ENCODE measurements at regions not wholly inside any gene's neighbourhood (a gene's known extent, or its start where the extent isn't known, plus 50 kb on each side); places are given as distances from the start of the nearest gene placed in this dataset.

- no peak for DNase-seq
Observed at GRCh38 chr22:47298017-47298785, 535.8 kb downstream of the TBC1D22A start.

DNA sequence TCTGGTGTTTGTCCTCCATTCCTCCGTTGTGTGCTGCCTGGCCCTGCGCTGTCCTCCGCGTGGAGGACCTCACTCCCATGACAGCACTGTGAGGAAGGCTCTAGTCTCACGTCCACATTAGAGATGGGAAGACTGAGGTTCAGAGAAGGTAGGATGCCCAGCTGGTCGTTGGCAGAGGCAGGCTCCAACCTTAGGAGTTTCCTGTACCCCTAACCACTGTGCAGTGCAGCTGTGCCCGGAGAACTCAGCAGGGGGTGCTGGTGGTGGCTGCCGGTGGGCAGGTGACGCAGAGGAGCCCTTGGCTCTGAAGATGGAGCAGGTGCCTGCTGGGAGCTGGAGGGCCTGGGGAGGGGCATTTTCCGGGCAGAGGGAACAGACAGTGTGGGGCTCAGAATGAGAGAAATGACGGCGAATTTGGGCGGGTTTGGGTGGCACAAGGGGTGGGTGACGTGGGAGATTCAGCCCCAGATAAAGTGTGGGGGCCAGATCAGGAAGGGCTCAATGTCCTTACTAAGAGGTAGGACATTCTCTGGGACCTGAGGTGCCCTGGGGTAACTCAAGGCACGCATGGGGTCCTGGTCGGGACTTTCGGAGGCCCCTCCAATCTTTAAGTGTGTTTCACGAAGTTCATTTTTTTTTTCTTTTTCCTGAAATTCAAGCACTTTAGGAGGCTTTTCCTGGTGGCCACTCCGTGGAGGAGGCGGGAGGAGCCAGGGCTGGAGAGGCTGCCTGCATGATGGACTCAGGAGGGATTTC is 535.0 kb downstream of the TBC1D22A start:
- DNase-seq: no peak

DNA sequence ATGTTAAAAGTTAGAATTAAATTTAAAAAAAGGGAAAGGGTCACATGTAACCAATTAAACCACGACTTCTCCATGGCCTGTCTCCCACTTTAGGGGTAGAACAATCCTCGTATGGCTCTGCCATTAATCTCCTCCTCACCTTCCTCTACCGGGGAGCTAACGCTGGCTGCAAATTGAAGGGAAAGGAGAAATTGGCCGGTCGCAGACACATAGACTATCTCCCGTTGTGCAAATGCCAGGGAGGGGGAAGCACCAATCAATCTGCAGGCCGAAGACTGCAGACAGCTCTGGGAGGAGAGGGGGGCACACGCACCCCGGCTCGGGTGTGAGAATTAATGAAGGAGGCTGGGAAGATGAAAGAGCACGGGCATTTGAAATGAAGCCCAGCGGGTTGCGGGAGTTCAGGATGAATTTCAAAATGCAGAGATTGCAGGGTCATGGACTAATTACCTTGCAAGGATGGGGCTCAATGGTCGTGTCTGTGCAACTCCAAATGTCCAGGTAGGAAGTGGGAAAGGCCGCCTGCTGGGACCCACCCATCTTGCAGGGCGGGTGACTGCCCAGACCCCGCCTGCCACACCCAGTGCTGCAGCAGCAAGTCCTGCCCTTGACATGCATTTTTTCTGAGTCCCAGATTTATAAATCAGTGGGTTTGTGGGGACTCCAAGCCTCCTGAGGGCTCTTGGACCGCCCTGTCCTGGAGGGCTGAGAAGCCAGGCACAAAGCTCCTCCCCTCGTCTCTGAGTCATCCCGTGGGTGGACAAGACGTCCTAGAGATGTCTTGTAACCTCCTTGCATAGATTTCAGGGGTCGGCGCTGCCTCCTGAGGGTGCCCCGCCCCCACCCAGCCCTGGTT is 534.2 kb downstream of the TBC1D22A start:
- DNase-seq: no peak

DNA sequence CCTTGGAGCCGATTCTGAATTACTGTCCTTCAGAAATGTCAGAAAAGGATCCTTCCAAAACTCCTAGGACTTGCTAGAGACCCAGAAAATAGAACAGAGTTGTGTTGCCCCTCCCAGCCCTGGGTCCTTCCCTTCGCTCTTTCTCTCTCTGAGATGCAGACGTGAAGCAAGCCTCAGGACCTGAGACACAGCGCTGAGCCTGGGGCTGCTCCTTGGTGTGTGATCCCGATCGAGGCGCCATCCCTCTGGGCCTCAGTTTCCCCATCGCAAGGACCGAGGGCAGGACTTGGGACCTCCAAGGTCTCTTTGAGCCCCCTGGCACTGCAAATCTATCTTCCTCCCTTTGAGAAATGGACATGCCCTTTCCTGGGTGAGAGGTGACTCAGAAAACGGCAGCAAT is 533.5 kb downstream of the TBC1D22A start:
- DNase-seq: no peak

- DNase-seq: no peak
Observed at GRCh38 chr22:47295226-47295901, 532.9 kb downstream of the TBC1D22A start.

- DNase-seq: no peak
Observed at GRCh38 chr22:47294576-47294975, 532.1 kb downstream of the TBC1D22A start.

- no peak for DNase-seq
Observed at GRCh38 chr22:47294222-47294532, 531.7 kb downstream of the TBC1D22A start.

- no peak for DNase-seq
Observed at GRCh38 chr22:47293368-47294221, 531.1 kb downstream of the TBC1D22A start.

- DNase-seq: no peak
Observed at GRCh38 chr22:47292546-47293320, 530.3 kb downstream of the TBC1D22A start.

GRCh38 chr22:47291565-47292495 is 529.4 kb downstream of the TBC1D22A start:
- no peak for DNase-seq

DNA sequence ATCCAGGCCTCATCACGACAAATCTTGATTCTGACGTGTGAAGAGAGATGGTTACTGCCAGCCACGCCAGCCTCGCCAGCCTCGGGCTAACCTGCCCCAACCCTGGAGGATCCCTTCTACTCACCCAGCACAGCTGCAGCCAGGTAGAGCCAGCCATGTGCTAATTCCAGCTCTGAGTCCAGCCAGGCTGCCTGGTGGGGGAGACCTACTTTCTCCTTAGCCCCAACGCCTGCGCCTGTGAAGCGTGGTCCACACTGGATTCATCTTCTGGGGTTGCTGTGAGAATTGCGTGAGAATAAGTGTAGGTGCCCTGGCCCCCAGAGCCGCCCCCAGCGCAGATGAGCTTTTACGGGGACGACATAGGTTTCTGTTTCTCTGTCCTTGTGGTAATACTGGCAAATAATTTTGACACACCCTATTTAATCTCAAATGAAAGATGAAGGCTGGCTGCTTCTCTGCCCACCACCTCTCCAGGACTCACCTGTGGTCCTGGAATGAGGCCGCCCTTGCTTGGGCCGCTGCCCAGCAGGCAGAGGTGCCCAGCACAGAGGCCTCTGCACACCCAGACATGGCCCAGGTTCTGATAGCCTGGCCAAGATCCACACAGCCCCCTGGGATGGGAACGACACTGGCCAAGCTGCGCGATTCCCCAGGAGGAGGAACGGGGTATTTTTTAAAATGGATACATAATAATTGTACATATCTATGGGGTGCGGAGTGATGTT is 528.4 kb downstream of the TBC1D22A start:
- no peak for DNase-seq

DNA sequence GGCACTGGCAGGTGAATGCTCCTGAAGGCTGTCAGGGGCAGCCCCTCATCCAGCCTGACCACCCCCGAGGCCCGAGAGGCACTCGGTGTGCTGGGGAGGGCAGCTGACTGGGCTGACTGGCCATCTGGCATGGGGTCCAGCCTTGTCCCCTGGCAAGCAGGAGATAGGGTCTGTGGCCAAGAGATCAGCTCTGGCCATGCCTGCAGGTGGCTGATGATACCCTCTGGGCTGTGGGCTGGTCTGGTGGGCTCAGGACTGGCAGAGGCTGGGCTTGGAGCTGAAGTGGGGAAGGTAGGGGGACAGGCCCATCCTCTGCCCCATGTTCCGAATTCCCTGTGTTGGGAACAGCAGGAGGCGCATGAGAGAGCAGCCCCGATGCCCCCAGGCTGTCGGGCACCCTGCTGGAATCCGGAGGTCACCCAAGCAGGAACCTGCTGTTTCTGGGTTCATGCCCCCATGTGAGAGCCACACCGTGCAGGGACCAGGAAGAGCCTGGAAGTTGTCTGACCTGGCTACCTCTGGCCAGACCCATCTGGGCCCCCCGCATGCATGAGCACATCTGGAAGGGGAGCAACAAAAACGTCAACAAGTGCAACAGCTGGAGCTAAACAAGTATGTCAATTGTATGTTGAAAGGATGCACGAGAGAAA is 527.0 kb downstream of the TBC1D22A start:
- no peak for DNase-seq

GRCh38 chr22:47288680-47289079 is 526.2 kb downstream of the TBC1D22A start:
- no peak for DNase-seq

DNA sequence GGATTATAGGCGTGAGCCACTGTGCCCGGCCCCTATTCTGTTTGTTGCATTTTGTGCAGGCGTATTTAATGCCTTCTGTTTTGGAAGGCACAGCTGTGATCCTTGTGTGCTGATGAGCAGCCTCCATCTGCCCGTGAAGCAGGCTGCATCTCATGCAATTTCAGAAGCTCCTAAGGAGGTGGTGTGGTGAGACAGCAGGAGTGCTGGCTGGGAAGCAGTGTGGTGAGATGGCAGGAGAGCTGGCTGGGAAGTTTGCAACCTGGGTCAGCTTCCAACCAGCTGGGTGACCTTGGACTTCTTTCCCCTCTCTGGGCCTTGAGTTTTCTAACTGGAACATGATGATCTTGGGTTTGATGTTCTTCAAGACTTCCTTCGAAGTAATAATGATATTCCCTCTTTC is 525.1 kb downstream of the TBC1D22A start:
- DNase-seq: no peak

DNA sequence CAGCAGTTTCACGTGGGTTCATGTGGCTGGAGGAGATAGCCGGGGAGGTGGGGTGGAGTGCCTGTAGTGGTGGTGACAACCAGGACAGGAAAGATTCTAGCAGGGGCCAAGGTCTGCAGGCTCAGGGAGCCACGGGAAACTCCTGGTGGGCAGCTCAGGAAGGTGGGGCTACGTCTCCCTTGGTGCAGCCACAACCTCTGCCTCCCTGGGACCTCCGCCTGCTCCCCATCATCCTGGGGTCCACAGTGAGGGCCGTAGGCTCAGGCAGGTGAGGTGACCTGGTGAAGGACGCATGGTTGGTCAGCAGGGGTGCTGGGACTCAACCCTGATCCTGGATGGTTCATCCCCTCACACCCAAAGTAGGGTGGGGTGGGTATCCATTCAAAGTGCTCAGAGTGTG is 524.1 kb downstream of the TBC1D22A start:
- no peak for DNase-seq

GRCh38 chr22:47285981-47286380 is 523.5 kb downstream of the TBC1D22A start:
- no peak for DNase-seq

DNA sequence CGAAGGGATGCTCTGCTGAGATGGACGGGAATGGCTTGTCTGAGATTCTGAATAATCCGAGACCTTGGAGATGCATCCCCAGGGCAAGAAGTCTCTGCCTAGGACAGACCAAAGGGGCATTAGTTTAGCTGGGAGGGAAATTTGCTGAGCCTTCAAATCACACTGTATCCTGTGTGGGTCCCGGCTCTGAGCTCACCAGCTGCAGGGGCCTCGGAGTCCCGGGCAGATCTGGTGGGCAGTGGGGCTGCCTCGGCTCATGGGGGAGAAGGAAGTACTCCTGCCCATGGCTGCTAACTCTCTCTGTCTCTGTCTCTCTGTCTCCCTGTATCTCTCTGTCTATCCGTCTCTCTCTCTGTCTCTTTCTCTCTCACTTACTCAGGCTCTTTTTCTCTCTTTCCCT is 522.4 kb downstream of the TBC1D22A start:
- DNase-seq: no peak

GRCh38 chr22:47284360-47284759 is 521.9 kb downstream of the TBC1D22A start:
- DNase-seq: no peak
